Peyer's patch (tissue), 4 donors: ENCODE measurements at regions not wholly inside any gene's neighbourhood (a gene's known extent, or its start where the extent isn't known, plus 50 kb on each side); places are given as distances from the start of the nearest gene placed in this dataset.

Source experiments
- POLR2A ChIP-seq, 2 donors: fragments of 450-650 bp; IDR thresholded peaks; one replicate each; pipeline ENCODE4 v1.5.1; 2017; ENCODE audit warnings: antibody characterized with exemption in 2 of 2, mild to moderate bottlenecking in 2 of 2, moderate library complexity in 2 of 2
- TF ChIP-seq, protein P1 (sequence below), 6 experiments: fragments of 450-650 bp in 4 of 6; fragments of 200-600 bp in 2 of 6; sonication (generic) in 1 of 6; IDR thresholded peaks; one replicate each; pipeline ENCODE4 v1.5.1; 2017 to 2019; ENCODE audit warnings: antibody characterized with exemption in 6 of 6, mild to moderate bottlenecking in 3 of 6, moderate library complexity in 1 of 6

DNA sequence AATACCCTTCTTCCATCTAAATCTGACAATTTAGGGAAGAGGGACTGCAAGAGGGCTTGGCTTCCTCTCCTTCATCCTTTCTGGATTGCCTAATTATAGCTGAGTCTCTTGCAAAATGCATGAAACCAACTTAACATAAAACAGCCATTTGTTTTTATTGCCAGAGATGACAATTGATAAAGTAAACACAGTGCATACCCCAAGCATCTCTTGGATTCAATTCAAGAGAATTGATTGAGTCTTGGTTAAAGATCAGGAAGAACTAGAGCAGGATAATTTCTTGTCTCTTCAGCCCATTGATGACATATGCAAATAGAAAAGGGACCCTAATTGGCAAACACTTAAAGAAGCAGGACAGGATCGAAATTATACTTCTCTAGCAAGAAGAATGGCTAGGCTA lies 617.1 kb upstream of the PTBP2 start:
- TF ChIP-seq, protein P1, sequence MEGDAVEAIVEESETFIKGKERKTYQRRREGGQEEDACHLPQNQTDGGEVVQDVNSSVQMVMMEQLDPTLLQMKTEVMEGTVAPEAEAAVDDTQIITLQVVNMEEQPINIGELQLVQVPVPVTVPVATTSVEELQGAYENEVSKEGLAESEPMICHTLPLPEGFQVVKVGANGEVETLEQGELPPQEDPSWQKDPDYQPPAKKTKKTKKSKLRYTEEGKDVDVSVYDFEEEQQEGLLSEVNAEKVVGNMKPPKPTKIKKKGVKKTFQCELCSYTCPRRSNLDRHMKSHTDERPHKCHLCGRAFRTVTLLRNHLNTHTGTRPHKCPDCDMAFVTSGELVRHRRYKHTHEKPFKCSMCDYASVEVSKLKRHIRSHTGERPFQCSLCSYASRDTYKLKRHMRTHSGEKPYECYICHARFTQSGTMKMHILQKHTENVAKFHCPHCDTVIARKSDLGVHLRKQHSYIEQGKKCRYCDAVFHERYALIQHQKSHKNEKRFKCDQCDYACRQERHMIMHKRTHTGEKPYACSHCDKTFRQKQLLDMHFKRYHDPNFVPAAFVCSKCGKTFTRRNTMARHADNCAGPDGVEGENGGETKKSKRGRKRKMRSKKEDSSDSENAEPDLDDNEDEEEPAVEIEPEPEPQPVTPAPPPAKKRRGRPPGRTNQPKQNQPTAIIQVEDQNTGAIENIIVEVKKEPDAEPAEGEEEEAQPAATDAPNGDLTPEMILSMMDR (IDR thresholded peaks at IDR 0.05) = no peak
- no peak for TF ChIP-seq POLR2A (IDR thresholded peaks at IDR 0.05)
